Esophagus muscularis mucosa (tissue), 3 donors: ENCODE measurements at regions not wholly inside any gene's neighbourhood (a gene's known extent, or its start where the extent isn't known, plus 50 kb on each side); places are given as distances from the start of the nearest gene placed in this dataset.

Experiments
- POLR2A ChIP-seq: fragments of 450-650 bp; IDR thresholded peaks from one replicate; pipeline ENCODE4 v1.6.1; 2017; ENCODE audit warnings: antibody characterized with exemption, moderate library complexity, mild to moderate bottlenecking, low read depth
- POLR2AphosphoS5 ChIP-seq, 2 donors: sonication (generic); formaldehyde crosslinking; IDR thresholded peaks; one replicate each; pipeline ENCODE4 v1.6.1; 2017; ENCODE audit warnings: antibody characterized with exemption in 2 of 2
- TF ChIP-seq, protein P1 (sequence below), 3 experiments: fragments of 200-600 bp in 2 of 3; fragments of 450-650 bp in 1 of 3; sonication (generic) in 2 of 3; IDR thresholded peaks; one replicate each; pipeline ENCODE4 v1.5.1; 2017 to 2019; ENCODE audit warnings: antibody characterized with exemption in 3 of 3, mild to moderate bottlenecking in 2 of 3, moderate library complexity in 1 of 3

DNA sequence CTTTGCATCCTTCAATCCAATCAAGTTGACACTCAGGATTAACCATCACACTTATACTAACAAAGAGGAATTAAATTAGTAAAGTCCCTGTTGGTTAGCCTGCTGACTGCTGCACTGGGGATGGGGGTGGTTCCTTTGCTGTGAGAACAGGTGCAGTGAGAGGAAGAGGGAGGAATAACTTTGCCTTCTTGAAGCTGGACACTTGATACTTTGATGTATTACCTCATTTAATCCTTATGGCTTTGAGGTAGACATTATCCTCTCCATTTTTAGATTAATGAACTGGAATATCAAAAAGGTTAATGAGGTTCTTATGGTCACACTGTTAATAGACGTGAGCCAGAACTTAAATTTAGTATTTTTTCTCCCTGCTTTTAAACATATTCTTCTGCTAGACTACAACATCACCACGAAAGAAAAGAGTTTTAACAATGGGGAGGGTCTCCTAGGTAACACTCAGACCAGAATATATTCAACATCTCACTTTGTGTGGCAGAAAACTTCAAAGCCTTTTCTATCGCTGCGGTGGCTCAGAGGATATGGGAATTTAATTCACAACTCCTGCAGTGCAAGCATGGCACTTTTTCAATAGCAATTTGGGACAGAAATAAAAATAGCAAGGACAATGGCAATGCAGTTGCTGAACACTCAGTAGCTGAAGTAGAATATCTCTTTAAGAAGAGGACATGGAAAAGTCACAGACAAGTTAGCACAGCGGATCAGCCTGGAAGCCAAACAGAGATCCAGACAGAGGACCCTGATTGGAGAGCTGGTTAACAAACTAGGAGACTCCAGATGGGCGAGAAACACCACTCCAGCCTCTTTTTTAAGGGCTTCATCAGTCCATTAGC lies 68.8 kb upstream of the DNAH14 start:
- TF ChIP-seq, protein P1, sequence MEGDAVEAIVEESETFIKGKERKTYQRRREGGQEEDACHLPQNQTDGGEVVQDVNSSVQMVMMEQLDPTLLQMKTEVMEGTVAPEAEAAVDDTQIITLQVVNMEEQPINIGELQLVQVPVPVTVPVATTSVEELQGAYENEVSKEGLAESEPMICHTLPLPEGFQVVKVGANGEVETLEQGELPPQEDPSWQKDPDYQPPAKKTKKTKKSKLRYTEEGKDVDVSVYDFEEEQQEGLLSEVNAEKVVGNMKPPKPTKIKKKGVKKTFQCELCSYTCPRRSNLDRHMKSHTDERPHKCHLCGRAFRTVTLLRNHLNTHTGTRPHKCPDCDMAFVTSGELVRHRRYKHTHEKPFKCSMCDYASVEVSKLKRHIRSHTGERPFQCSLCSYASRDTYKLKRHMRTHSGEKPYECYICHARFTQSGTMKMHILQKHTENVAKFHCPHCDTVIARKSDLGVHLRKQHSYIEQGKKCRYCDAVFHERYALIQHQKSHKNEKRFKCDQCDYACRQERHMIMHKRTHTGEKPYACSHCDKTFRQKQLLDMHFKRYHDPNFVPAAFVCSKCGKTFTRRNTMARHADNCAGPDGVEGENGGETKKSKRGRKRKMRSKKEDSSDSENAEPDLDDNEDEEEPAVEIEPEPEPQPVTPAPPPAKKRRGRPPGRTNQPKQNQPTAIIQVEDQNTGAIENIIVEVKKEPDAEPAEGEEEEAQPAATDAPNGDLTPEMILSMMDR (IDR thresholded peaks at IDR 0.05) = no peak
- TF ChIP-seq POLR2A = no peak
- TF ChIP-seq POLR2AphosphoS5 (IDR thresholded peaks at IDR 0.05) = no peak
